ENCODE measurements at regions not wholly inside any gene's neighbourhood (a gene's known extent, or its start where the extent isn't known, plus 50 kb on each side); places are given as distances from the start of the nearest gene placed in this dataset.
A peak's percentile ranks its signal among the peaks of the same experiment; 100 is the strongest.

GRCh38 chr2:5986801-5987787, 294.9 kb downstream of the SOX11 start:
- DNase-seq (ENCODE audit: low spot score) = no peak

GRCh38 chr2:5988120-5988519, 295.9 kb downstream of the SOX11 start:
- DNase-seq (ENCODE audit: low spot score) = no peak

DNA sequence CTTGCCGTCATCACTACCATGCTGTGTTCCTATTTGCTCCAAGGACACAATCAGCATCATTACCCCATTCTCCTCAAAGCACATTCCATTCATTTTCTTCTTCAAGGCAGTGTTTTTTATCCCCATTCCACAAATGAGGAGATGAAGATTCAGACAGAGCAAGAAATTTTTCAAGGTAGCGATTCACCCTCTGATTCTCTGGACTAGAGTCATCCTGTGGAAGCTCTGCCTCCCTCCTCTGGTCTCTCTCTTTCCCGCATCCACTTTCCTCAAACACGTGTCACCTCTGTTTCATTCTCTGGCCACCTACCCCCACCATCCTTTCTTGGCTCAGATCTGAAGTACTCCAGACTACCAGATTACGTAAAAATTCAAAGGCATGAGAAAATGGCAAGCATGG, 297.9 kb downstream of the SOX11 start:
- no peak for DNase-seq (ENCODE audit: low spot score)

- peak; percentile 23 for DNase-seq (ENCODE audit: low spot score)
Measured at GRCh38 chr2:5991305-5991968, 299.3 kb downstream of the SOX11 start.

DNA sequence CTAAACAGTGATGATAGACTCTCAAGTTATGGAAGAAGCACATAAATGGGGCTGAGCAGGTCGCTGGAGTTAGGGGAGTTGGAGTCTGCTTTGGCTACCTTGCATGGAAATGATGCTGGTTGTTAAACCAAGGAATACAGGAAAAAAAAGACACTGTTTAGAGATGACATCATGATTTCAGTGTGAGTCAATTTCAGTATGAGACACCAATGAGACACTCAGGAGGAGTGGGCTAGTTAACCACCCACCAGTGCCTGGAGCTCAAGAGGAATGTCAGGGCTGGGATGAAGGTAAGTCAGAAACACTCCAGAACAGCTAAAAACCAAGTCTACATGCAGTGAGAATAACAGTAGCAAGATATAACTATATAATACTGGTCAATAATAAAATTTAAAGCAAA, 303.6 kb downstream of the SOX11 start:
- no peak for DNase-seq (ENCODE audit: low spot score)

- DNase-seq (ENCODE audit: low spot score) = no peak
Measured at GRCh38 chr2:6008186-6008585, 316.0 kb downstream of the SOX11 start.

DNA sequence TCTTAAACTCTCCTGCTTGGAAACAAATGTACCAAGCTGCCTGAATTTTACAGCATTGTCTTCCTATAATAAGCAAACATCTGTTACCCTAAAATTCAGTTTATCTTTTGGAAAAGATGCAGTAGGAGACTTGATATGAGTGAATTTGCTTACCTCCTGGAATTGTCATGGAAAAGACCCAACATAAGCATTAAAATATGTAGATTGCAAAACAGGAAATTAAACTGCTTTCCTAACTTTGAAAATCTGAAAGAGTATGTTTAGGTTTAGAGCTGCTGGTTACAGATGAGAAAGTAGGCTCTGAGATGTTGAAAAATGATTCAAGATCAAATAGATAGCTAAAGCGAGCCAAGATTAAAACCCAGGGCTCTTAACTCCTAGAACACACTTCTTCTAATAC, 316.5 kb downstream of the SOX11 start:
- peak; percentile 5 for DNase-seq (ENCODE audit: low spot score)

DNA sequence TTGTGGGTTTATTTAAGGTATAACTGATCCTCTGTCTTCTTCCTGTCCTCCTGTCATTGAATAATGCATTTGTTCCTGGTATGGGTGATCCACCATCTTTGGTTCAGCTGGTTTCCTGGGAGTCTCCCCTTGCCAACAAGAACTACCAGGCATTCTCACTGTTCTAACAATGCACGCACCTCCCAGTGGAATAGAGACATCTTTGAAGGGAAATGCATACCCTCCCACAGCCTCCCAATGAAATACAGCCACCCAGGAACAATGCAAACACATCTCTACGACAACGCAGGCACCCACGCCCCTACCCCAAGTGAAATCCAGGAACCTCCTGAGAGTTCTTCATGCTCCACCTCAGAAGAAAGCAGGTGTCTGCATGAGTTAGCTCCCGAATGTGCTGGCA, 318.0 kb downstream of the SOX11 start:
- no peak for DNase-seq (ENCODE audit: low spot score)

- no peak for DNase-seq (ENCODE audit: low spot score)
Measured at GRCh38 chr2:6011921-6012320, 319.7 kb downstream of the SOX11 start.

GRCh38 chr2:6017736-6018286, 325.6 kb downstream of the SOX11 start:
- no peak for DNase-seq (ENCODE audit: low spot score)

DNA sequence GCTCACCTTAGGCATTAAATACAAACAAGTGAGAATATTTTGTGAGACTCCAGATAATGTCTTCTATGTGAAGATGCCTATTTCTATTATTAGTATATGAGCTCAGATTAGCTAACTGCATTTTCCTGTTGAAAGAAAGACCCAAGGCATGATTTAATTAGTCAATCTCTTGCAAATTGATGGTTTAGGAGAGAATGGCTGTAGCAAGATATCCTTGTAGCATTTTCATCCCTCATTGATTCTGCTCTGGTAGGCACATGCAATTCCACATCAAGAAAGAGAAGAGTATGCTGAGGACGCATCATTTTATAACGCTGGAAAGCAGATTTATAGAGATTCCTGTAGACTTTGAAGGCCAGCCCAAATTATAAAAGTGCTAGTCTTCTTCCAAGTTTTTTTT, 332.0 kb downstream of the SOX11 start:
- DNase-seq (ENCODE audit: low spot score) = no peak

DNA sequence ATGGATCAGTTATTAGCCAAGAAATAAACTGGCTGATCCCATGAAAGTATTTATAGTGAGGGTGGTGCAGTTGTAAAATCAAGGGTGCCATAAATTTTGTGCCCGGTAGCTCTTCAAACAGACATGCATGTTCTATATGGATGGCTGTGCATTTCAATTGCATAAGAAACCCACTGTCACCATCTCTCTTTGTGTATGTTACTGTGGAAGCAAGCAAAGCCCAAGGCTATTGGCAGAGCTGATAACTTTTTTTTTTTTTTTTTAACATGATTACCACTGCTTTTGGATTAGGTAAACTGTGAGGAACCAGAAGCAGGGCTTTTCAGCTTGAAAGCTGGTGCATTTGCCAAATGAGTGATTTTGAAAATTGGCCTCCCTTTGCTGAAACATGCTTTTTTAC, 332.6 kb downstream of the SOX11 start:
- no peak for DNase-seq (ENCODE audit: low spot score)

DNA sequence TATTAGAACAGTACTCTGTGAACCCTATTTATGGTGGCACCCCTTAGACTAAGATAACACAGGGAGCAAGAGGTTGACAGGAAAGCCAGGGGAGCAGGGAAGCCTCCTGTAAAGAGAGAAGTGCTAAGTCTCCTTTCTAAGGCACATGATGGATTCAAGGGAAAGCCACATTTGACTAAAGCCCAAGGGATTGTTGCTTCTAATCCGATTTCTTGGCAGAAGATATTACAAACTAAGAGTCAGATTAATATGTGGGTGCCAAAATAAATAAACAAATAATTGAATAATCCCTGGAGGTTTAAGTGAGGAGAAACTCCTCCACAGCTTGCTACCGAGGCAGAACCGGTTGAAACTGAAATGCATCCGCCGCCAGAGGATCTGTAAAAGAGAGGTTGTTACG, 333.2 kb downstream of the SOX11 start:
- no peak for DNase-seq (ENCODE audit: low spot score)

DNA sequence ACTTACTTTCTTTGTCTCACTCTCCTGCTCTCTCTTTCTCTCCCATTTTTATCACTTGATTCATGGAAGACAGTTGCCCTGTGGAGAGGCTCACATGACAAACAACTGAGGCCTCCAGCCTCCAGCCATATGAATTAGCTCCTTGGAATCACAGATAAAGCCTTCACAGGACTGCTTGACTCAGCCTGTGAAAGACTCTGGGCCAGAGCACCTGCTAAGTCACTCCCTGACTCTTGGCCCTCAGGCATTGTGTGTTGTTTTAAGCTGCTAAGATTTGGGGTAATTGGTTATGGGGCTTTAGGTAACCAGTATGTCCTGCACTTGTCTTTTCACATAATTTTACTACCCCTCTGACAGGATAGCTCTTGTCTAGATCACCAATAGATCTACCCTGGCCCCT, 334.9 kb downstream of the SOX11 start:
- no peak for DNase-seq (ENCODE audit: low spot score)

- DNase-seq (ENCODE audit: low spot score) = peak; percentile 72
Measured at GRCh38 chr2:6031200-6031867, 339.1 kb downstream of the SOX11 start.

- no peak for DNase-seq (ENCODE audit: low spot score)
Measured at GRCh38 chr2:6036211-6036610, 344.0 kb downstream of the SOX11 start.

- DNase-seq (ENCODE audit: low spot score) = no peak
Measured at GRCh38 chr2:6043238-6043637, 351.1 kb downstream of the SOX11 start.

GRCh38 chr2:6052649-6053048, 360.5 kb downstream of the SOX11 start:
- no peak for DNase-seq (ENCODE audit: low spot score)

DNA sequence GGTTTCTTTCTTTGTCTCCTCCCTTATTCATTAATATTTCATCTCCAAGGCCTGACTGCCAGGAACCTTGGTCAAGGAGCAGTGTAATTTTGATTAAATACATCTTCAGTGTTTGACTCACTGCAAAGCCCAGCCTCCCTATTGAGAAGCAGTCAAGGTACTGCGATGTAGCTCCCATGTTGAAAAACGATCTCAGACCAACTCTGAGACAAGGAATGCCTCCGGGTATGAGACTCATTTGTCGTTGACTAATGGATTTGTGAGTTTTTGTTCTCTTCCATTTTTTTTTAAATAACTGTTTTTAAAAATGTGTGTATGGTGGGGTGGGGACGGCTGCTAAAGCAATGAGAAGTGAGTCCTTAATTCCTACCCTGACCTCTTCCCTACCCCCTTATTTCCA, 361.6 kb downstream of the SOX11 start:
- no peak for DNase-seq (ENCODE audit: low spot score)

- no peak for DNase-seq (ENCODE audit: low spot score)
Measured at GRCh38 chr2:6054161-6054671, 362.0 kb downstream of the SOX11 start.

GRCh38 chr2:6060992-6061663, 368.9 kb downstream of the SOX11 start:
- no peak for DNase-seq (ENCODE audit: low spot score)

Measured in umbilical cord (tissue), 1 donor.